Ovary (tissue), 3 donors: ENCODE measurements at regions not wholly inside any gene's neighbourhood (a gene's known extent, or its start where the extent isn't known, plus 50 kb on each side); places are given as distances from the start of the nearest gene placed in this dataset.

Experiments used
- CTCF ChIP-seq, 3 donors: fragments of 450-650 bp in 2 of 3; fragments of 200-600 bp in 1 of 3; IDR thresholded peaks; one replicate each; pipeline versions ENCODE4 v1.5.1 to v1.8.0; 2016 to 2022; ENCODE audit warnings: antibody characterized with exemption in 3 of 3, mild to moderate bottlenecking in 1 of 3
- EP300 ChIP-seq: sonication (generic); formaldehyde crosslinking; IDR thresholded peaks from one replicate; pipeline ENCODE4 v1.6.1; 2017; ENCODE audit warnings: antibody characterized with exemption
- POLR2A ChIP-seq: fragments of 450-650 bp; IDR thresholded peaks from one replicate; pipeline ENCODE4 v1.6.1; 2017; ENCODE audit warnings: antibody characterized with exemption, mild to moderate bottlenecking, moderate library complexity
- donor health status: DM: no; HTN: no; CAD: no.

GRCh38 chr12:107594995-107595394 lies 90.6 kb upstream of the PWP1 start:
- TF ChIP-seq CTCF (IDR thresholded peaks at IDR 0.05) = no peak
- TF ChIP-seq POLR2A = no peak
- no peak for TF ChIP-seq EP300
